HG03442 (cell line): ENCODE measurements at regions not wholly inside any gene's neighbourhood (a gene's known extent, or its start where the extent isn't known, plus 50 kb on each side); places are given as distances from the start of the nearest gene placed in this dataset.
A peak's percentile ranks its signal among the peaks of the same experiment; 100 is the strongest.
"Not testable (repeated sequence)": the region's sequence is repeated elsewhere in the genome, so short reads cannot be mapped to it uniquely, and the experiment has no call there.

Source experiments
- ATAC-seq: cut with Tn5 transposase; IDR thresholded peaks from one replicate; pipeline ENCODE4 v1.9.1; 2021; ENCODE audit warnings: mild to moderate bottlenecking, moderate library complexity; ENCODE audit not compliant: unreplicated experiment

DNA sequence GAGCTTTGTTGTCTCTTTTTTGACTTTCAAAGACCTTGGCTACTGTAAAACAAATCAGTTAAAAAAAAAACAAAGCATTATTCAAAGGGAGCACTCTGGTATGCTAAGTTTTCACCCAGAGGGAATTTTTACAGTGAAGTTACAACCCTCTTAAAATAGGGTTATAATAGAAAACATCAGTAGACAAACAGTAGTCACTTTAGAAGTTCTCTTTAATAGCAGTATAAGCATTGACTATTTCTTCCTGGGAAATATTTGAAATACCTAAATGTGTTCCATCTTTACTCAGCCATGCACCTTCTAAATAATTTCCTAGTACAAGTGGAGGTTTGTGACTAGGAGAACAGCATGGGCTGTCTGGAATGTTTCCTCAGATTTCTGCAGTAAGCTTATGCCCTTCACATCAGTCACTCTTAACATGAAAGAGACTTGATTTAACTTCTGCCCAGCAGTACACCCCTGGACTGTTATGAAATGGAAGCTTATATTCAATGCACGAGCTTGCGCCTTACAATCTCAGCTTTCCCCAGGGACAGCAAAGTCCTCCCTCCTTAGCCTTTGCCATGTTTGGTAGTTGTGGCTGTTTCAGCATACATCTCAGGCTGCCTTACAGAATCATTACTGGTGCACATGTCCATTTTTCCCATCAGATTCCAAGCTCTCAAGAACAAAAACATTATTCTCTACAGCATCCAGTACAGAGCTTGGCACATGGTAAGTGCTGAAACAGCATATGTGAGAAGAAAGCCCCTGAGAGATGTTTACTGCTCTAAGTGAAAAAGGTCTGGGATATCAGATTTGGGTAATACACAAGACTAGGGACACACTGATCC lies 191.5 kb downstream of the ZNF608 start:
- ATAC-seq: no peak

DNA sequence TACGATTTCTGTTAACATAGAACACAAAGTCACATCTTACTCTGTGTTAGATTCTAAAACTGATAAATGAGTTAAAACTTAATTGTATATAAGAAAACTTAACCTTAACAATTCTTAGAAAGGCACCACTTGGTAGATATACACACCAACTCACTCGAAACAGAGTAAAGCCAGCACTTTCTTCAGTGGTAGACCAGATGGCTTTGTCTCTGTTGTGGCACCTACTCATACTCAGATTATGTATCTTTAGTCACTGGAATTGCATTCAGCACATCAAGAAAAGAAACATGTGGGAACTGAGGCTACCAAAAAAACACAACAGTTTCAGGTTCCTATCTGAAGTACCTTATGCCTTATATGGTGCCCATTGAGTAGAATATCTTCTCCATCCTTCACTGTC lies 192.5 kb downstream of the ZNF608 start:
- ATAC-seq: no peak

DNA sequence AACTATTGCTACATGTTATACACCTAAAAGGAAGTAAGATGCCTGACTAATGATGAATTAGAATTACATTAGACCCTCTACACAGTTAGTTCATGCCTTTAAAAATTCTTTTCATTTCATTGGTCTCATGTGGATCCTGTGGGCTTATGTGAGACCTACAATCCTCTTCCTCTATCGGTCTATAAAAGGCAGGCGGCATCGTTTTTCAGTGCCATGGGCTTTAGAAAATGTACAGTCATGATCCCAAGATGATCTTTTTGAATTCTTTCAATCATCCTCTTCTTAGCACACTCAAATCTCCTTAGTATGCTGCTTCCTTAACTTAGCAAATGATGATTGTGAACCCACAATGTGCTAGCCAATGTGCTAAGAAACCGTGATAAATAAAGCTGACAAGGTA lies 193.9 kb downstream of the ZNF608 start:
- no peak for ATAC-seq

DNA sequence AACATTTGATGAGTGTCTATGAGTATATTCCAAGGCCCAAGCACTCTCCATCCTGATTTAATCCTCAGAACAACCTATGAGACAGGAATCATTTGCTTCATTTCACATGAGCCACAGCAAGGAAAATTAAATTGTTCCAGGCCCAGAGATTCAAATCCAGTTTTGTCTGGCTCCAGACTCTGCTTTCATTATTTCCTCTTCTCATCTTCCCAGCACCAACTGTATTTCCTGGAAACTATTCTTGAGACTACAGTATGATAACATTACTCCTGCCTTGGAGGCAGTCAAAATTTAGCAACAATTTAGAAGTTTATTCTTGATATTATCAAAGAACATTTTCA lies 194.5 kb downstream of the ZNF608 start:
- no peak for ATAC-seq

DNA sequence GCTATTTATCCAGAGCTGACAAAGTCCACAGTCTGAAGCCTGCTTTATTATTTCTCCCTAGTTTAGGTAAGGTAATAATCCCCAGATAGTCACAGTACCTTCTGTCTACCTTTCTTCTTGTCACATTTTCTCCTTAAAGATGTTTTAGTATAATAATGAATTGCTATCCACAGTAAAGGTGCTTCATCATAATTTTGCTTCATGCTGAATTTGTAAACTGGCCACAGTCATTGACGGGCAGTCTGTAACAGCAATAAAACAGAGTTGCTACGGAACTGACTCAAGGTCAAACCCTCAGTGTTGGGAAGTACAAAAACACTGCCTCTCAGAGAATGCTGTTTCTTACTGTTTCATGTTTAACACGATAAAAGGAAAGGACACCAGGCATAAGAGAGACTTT lies 195.7 kb downstream of the ZNF608 start:
- no peak for ATAC-seq

DNA sequence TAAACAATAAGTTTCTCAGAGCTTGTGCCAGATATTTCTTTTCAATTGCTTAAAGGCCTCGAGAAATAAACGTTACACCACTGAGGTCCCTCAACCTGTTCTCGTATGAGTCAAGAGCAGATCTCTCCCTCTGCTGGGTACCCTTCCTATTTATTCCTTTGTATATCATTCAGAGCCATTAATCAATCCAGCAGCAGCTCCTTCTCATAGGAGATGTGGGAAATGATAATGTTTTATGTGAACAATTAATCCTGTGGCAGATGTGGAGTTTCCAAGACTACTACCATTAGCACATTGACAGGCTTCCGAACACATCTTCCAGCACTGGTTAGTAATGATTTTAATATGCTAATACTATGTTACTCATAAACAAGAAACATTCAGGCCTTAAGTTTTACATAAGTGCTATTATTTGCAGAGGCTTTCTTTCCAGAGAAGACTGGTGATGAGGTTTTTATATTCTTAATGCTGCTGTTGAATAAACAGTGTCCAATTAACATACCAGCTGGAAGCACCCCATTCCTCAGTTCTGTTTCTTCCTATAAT lies 196.5 kb downstream of the ZNF608 start:
- ATAC-seq: no peak

DNA sequence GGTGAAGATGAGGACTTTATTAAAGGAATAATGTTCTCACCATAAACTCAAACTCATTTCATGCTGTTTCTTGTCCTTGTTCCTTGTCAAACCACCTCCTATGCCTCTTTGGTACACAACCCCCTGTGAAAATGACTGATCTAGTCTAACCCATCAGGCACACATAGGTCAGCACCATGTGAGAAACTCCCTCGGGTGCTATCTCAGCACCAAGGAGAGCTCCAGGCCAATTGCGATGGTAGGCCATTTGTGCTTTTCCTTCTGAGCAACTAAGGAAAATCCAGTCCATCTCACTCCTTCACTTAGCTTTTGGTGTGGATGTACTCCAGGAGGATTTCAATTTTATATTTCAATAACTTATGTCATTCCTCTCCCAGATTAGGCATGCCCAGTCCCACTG lies 199.8 kb downstream of the ZNF608 start:
- no peak for ATAC-seq

DNA sequence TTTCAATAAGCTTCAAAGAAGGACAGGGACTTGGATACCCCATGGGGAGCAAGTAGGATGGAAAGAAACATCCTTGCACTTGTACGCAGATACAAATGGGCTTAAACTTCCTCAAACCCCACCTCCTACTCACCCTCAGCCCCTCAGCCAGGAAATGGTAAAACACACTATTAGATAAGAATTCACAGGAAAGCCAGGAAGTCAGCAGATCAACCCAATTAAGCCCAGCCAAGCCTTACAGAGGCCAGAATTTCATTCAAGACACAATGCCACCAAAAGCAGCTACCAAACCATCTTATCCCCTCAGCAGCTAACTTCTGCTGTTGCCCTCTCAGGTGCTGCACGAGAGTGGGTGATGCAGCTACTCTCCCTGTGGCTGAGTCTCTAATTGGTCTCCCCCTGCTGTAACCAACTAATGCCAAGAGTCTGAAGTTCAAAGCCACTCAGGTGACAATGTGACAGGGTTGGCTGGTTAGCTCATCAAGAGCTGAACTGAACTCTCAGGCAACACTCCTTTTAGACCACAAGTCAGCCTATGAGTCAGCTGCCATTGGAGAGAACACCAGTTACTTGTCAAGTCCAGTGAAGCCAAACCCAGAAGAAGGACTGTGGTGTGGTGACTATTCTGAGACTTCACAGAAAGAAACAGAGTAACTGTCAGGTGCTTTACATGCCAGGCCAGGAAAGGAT lies 201.9 kb downstream of the ZNF608 start:
- peak; percentile 99 for ATAC-seq

DNA sequence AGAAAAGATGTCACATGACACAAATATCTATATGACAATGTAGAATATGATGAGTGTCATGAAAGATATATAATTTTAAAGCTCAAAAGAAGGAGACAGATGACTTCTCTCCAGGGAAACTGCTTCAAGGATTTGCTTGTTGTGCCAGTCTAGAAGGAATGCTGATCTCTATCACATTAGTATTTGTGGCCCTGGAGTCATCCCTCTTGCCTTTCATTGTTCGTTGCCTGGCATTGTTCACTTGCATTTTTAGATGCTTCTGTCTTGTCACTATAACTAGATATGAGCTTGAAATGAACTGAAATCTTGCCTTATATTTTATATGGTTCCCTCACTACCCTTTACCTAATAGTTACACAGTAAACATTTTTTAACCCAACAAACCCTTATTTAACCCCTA lies 207.5 kb downstream of the ZNF608 start:
- no peak for ATAC-seq

DNA sequence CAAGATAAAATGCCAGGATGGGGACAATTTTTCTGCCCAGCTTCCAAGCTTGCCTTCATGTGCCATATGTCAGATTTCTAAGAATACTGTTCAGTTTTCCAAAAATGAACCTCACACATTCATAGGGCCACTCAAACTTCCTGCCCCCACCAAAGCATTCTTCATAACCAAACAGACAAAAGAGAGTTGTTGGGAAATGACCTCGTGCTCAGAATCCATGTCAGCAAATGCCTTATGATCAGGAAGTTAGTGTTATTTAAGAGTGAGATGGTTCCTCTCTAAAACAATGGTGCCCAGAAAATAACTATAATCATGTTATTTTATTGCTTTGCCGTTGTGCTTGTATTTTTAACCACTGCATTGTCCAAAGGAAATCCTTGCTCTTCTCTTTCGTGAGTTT lies 208.2 kb downstream of the ZNF608 start:
- ATAC-seq: no peak

DNA sequence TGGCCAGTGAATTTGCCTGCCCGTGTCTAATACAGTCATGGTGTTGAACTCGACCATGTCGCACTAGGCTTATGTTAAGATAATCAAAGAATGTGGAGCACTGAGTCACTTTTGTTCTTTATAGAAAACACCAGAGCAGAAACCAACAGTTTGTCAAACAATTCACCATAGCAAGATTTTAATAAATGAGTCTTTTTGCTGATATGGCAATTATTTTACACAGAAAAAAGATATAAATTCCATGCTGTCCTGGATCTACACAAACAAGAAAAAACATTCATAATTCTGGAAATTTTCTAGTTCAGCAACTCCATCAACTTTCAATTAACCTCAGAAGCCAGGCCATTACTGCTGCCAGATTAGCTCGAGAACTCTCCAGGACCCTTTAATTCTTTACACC lies 208.9 kb downstream of the ZNF608 start:
- ATAC-seq: no peak

DNA sequence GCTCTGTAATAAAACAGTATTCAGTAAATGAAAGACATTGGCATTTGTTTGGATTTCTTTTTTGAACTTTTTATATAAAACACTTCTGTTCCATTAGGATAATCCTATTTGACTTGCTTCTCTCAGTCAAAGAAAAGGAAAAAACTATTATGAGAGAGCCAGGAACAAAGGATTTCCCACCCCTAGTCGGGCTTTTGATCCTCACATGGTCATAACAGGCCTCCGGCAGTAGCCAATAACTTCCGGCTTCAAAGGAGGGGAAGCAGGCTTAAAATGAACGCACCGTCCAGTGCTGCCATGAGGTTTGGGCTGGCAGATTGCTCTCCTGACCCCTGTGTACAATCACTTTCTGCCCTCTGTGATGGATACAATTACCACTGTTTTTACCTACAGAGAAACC lies 209.3 kb downstream of the ZNF608 start:
- ATAC-seq: no peak

DNA sequence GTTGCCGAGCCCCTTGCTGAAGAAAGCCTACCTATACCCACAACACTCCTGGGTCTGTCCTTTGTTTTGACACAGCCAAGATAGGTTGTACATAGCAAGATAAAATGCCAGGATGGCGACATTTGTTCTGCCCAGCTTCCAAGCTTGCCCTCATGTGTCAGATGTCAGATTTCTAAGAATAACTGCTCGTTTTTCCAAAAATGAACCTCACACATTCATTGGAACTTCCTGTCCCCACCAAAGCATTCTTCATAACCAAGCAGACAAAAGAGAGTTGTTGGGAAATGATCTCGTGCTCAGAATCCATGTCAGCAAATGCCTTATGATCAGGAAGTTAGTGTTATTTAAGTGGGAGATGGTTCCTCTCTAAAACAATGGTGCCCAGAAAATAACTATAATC lies 210.1 kb downstream of the ZNF608 start:
- no peak for ATAC-seq

DNA sequence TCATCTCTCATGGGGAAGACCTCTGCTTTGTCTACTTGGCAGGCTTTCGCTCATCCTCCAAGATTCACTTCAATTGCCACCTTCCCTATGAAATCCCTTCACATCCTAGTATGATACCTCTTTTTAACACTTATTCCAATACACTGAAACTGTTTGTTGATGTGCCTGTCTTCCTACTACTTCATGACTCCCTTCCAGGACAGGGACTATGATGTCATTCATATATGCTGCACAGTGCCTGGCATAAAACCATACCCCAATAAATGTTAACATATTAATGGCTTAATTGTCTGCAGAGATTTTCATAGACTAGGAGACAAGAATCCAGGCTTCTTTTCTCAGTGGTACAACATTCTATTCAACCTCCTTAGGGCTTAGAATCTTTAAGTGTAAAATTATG lies 215.5 kb downstream of the ZNF608 start:
- no peak for ATAC-seq

DNA sequence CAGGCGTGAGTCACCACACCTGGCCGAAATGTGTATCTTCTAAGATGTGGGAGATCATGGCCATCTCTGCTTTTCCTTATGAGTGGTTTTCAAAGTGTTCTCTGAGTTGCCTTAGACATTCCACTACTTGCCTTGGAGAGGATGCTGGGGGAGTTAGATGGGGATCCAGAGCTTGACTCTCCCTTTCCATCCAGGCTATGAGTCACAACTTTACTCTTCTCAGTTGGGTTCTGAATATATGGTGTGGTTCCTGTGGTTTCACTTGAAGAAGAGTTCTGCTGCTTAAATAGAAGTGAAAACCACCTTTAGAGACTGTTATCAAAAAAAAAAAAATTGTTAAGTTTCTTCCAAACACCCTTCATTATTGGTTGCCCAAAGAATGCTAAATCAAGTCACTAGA lies 217.6 kb downstream of the ZNF608 start:
- peak; percentile 53 for ATAC-seq

DNA sequence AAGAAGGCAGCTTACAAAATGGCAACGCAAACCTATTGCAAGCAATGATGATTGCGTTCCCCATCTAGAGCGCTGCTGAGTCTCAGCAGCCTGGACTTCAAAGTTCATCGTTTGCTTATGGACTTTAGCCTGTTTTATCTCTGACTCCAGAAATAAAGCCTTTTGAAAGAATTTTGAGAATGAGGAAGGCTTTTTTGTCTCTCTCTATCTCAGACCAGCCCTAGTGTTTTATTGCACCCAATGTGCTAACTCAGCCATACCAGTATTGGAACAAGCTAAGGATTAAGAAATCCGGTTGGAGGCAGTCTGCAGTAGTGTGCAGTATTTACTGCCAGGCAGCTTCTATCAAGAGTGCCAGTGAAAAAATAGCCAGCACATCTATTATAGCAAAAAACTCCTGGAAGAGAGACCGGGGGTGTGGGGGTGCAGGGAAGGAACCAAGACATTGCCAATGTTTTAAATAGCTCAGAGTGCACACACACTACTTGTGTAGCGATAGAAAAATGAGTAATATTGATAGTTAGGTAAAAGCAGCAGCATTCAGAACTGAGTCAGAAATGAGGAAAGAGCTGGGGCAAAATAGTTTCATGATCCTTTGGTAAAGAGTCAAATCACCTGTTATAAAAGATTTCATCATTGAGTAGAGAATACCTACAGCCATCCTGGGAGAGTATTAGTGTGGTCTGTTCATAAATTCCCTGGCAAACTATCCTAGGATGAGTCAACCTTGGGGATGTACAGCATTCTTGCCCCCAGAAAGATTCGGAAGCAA lies 219.0 kb downstream of the ZNF608 start:
- peak; percentile 45 for ATAC-seq

DNA sequence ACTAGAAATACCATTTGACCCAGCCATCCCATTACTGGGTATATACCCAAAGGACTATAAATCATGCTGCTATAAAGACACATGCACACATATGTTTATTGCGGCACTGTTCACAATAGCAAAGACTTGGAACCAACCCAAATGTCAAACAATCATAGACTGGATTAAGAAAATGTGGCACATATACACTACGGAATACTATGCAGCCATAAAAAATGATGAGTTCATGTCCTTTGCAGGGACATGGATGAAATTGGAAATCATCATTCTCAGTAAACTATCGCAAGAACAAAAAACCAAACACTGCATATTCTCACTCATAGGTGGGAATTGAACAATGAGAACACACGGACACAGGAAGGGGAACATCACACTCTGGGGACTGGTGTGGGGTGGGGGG lies 220.4 kb downstream of the ZNF608 start:
- not testable (repeated sequence) for ATAC-seq

DNA sequence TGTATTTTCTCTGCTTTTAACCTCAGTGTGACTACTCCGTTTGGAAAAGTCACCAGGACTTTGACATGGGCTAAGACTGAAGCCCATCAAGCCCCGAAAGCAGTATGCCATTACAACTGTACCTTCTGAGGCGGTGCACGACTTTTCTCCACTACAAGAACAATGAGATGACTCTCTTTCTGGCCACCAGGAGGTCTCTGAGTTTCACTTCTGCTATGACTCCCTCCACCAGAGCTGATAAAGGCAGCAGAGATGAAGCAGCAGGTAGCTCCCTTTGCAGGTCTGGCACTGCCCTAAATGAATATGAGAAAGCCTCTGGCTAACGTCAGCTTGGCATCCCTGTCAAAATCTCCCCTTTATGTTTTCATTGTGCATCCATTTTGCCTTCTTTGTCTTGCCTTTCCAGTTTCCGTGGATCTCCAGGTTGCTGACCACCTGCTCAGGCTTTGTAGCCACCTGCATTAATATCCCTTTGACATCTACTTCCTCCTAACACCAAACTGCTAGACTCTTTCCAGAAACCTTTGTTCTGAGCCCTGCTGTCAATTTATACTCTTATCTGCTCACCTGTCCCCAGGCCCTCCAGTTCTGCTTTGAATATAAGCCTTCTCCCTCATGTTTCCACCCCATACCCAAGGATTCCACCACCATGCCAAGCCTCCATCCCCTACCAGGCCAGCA lies 221.7 kb downstream of the ZNF608 start:
- ATAC-seq: peak; percentile 88

DNA sequence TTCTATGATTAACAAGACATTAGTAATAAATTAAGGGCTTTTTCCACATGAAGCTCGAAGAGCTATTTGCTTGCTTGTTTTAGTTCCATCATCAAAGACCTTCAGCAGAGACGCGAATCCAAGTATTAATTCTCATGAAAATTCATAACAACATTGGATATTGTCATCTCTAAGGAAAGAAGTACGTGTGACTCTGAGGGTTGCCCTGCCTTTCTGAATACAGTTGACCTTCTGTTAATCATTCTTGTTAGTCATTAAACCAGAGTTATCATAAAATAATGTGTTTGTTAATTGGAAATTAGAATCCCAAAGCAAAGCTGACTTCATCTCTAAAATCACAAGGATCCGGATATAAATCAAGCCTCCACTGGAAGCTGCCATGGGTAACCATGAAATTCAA lies 222.5 kb downstream of the ZNF608 start:
- ATAC-seq: no peak

DNA sequence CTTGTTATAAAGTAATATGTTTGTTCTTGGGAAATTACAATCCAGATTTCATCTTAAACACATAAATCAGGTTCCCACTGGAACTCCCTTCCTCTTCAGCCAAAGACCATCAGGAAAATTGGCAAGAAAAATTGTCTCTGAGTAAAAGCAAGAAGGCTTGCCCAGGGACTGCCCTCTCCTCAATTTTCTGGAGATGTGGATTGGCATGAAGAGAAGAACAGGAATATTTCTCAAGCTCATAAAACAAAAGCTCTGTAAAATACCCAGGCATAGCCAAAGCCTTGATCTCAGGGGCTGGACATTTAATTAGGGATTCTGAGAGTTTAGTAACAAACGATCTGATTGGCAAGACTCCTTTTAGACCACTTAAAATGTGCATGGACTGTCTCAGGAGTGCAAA lies 223.4 kb downstream of the ZNF608 start:
- ATAC-seq: no peak
